Iris pigment epithelial cell (primary cell): ENCODE measurements at regions not wholly inside any gene's neighbourhood (a gene's known extent, or its start where the extent isn't known, plus 50 kb on each side); places are given as distances from the start of the nearest gene placed in this dataset.

Experiments
- DNase-seq: peaks from one replicate; pipeline ENCODE4 v3.0.0-alpha.2; 2011; ENCODE audit warnings: low read depth

- DNase-seq, result no peak
Observed at GRCh38 chr4:120525106-120525505, 397.4 kb downstream of the PRDM5 start.

- no peak for DNase-seq
Observed at GRCh38 chr4:120524237-120524636, 398.3 kb downstream of the PRDM5 start.

GRCh38 chr4:120520761-120521160 lies 401.8 kb downstream of the PRDM5 start:
- DNase-seq, result no peak

- DNase-seq, result peak; percentile 79
Observed at GRCh38 chr4:120517966-120518365, 404.6 kb downstream of the PRDM5 start.

DNA sequence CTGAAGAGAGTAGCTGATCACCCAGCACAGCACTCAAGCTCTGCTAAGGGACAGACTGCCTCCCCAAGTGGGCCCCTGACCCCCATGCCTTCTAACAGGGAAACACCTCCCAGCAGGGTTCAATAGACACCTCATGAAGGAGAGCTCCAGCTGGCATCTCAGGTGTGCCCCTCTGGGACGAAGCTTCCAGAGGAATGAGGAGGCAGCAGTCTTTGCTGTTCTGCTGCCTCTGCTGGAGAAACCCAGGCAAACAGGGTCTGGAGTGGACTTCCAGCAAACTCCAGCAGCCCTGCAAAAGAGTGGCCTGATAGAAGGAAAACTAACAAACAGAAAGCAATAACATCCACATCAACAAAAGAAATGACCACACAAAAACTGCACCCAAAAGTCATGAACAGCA lies 412.8 kb downstream of the PRDM5 start:
- DNase-seq, result no peak

DNA sequence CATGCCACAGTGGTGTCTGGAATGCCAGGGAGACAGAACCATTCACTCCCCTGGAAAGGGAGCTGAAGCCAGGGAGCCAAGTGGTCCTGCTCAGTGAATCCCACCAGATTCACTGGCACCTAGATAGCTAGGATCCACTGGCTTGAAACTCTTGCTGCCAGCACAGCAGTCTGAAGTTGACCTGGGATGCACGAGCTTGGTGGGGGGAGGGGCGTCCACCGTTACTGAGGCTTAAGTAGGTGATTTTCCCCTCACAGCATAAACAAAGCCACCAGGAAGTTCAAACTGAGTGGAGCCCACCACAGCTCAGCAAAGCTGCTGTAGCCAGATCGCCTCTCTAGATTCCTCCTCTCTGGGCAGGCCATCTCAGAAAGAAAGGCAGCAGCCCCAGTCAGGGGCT lies 413.3 kb downstream of the PRDM5 start:
- no peak for DNase-seq

- DNase-seq, result no peak
Observed at GRCh38 chr4:120508036-120508435, 414.5 kb downstream of the PRDM5 start.

GRCh38 chr4:120506536-120506935 lies 416.0 kb downstream of the PRDM5 start:
- no peak for DNase-seq

DNA sequence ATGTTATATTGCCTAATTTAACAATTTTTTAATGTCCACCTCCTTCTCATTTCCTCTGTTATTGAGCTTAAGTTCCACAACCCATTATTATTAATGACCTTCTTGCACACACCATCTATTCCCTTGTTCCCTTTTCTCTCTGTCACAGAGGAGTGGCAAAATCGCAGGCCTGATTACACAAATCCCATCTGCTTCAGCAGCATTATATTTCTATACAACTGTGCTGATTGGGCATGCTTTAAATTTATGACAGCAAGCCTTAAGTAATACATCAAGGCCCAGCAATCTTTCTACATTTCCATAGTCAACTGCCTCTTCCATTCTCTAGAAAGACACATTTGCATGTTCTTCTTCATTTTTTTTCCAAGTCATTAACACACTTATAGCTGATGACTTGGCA lies 423.8 kb downstream of the PRDM5 start:
- DNase-seq, result no peak

- no peak for DNase-seq
Observed at GRCh38 chr4:120491481-120491880, 424.8 kb upstream of the MAD2L1 start.

DNA sequence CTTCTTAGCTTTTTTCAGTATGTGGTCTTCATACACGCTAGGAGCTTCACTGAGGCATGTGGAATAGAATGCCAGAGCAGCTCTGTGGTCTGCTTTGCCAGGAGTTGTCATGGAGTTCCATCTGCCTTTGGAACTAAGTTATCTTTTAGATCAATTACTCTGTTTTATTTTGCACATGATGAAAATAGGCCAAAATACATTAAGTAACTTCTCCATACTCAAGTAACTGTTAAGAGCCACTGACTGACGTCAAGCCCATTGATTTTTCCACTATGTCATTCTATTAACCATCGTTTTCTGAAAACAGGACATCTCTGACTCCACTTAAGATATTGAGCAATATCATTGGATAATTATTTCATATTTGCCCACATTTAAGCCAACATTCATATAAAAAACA lies 415.1 kb upstream of the MAD2L1 start:
- DNase-seq, result no peak

- no peak for DNase-seq
Observed at GRCh38 chr4:120472447-120473131, 405.9 kb upstream of the MAD2L1 start.

DNA sequence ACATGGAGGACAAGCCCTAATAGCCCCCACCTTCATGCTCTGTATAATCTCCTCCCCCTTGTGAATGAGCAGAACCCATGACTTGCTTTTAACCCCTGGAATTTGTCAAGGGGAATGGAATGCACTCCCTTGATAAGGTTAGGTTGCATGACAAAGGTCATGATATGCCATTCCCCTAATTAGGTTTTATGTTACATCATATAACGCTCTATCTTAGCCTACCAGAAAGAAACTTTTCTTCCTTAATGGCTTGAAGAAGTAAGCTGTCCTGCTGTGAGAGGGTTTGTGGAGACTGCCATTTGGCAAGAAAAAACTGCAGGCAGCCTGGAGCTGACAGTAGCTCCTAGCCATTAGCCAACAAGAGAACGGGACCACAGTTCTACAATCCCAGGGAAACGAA lies 399.8 kb upstream of the MAD2L1 start:
- DNase-seq, result no peak

GRCh38 chr4:120454788-120455187 lies 388.1 kb upstream of the MAD2L1 start:
- DNase-seq, result no peak

DNA sequence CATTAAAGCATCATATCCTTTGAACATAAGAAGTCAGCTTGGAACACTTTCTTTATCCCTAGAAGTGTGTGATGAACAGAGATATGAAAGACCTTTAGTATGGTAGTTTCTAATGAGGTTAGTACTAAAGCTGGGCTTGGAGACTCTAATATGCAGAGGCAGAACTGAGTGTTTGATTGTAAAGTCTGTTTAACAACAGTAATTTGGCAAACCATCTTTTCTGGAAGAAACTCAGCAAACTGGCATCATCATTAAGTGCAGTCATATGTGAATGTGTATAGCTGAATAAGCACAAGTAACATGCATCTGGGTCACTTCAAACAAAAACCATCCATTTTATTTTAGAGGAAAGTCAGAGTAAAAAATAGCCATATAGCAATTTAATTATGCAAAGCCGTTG lies 385.9 kb upstream of the MAD2L1 start:
- DNase-seq, result no peak

DNA sequence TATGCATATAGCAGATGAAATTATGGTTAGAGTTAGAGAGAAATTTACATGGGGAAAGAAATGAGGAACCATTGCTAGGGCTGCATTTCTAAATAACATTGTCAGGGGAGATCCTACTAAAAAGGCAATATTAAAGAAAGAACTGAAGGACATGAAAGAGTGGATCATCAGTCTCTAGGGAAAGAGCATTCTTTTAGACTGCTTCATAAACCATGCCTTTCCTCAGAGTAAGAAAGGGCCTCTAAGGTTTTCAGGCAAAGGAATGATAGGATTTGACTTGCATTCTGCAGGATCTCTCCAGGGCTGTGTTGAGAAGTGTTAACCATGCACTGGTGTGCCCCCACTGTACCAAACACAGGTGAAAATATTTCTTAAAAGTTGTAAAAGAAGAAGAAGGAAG lies 385.4 kb upstream of the MAD2L1 start:
- DNase-seq, result no peak

DNA sequence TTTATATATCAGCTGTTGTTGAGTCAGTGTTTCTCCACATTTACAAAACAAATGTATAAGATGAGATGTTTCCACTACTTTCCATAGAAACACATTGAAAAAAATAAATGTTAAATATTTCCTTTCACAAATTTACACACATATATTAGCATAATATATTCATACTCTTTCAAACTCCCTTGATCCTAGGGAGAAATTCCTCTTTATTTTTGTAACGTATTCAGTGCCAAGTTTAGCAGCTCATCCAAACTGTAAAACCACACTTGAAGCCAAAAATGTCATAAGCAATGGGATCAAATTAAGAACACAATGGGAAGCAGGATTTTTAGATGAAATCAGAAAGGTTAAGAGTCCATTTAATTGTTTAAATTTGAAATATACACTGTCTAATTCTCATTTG lies 381.1 kb upstream of the MAD2L1 start:
- DNase-seq, result no peak

DNA sequence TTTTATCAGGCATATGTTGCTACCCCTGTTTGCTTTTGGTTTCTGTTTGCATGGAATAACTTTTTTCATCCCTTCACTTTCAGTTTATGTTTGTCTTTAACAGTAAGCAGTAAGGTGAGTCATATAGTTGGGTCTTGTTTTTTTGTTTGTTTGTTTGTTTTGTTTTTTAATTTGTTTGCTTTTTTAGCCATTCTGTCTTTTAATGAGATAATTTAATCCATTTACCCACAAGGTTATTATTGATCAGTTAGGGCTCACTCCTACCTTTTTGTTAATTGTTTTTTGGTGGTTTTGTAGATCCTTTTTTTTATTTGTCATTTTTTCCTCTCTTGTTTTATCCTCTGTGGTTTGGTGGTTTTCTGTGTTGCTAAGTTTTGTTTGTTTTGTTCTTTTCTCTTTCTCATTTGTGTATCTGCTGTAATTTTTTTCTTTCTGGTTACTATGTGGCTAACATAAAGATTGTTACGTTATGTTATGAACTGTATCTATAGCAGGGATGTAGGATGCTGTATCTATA lies 379.5 kb upstream of the MAD2L1 start:
- peak; percentile 3 for DNase-seq

DNA sequence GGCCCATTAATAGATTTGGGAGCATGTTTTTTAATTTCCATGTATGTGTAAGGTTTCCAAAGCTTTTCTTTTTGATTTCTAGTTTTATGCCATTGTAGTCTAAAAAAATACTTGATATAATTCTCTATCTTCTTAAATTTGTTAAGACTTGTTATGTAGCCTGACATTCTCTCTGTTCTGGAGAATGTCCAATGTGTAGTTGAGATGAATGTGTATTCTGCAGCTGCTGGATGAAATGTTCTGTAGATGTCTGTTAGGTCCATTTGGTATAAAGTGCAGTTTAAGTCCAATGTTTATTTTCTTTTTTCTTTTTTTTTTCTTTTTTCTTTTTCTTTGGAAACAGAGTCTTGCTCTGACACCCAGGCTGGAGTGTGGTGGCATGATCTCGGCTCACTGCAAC lies 378.5 kb upstream of the MAD2L1 start:
- DNase-seq, result no peak

DNA sequence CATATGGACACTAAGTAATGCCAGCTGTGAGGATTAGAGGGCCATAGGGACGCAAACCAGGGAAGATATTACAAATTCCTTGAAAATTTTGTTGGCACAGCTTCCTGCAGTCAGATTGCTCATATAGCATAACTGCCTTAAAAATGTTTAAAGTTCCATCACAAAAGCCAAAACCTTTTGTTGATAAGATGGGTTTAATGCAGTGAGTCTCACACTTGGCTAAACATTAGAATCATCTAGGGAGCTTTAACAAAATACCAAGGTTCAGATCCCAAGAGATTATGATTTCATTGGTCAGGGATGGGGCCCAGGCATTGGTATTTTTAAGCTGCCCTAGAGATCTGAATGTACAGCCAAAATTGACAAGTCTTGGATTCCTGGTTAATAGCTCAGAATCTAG lies 376.5 kb upstream of the MAD2L1 start:
- DNase-seq, result peak; percentile 52

- DNase-seq, result no peak
Observed at GRCh38 chr4:120440730-120441129, 374.1 kb upstream of the MAD2L1 start.

DNA sequence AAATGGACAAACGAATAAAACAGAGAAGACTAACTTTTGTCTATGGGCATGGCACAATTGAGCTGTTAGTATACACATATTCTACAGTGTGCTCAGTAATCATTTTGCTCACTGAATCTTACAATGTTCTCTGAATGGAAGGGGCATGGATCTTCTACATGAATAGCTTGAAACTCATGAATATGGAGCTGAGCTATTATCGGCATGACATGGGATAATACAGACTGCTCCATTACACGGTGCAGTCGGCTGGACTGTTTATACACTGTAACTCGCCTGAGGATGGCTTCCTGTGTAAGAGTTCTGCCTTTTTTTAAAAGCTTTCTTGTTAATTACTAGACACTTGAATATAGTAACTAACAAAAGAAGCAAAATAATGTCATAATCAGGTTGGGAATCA lies 368.5 kb upstream of the MAD2L1 start:
- no peak for DNase-seq

DNA sequence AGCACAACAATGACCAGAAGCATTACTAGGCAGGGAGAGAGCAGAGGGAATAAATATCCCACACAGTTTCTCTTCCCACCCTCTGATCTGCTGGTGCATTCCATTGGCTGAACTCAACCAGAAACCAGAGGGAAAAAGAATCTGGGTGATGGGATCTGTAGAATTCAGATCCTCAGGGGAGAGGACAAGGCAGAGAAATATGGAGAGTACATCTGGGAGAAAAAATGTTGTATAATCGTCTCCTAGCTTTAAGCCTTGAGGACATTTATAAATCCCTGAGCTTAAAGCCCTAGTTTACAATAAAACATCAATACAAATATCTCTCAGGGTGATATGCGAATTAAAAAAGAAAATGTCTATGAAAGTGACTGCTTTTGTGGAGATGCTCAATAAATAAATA lies 368.1 kb upstream of the MAD2L1 start:
- no peak for DNase-seq

DNA sequence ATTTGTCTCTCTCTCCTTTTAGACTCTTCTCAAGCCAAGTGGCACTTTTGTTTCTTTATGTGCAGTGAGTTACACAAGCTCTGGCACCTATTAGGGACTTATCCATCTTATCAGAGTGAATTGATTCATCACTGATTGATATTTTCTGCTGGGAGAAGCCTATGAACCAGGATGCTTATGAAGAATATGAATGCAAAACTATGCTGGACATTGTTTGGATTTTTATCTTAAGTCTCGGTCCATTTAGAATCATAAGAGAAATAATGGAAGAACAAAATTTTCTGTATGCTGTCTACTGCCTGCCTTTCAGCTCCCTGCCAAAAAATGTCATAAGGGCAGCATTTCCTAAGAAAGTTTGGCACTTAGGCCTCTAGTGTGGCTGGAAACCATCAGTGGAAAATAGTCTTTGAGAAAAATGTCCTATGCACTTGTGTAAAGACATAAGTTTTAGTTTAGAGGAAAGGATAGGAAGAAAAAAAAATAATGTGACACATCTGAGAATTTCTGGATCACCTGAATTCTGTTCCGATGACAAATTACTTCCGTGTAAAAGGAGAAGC lies 365.7 kb upstream of the MAD2L1 start:
- DNase-seq, result no peak
